ENCODE measurements at regions not wholly inside any gene's neighbourhood (a gene's known extent, or its start where the extent isn't known, plus 50 kb on each side); places are given as distances from the start of the nearest gene placed in this dataset.

DNA sequence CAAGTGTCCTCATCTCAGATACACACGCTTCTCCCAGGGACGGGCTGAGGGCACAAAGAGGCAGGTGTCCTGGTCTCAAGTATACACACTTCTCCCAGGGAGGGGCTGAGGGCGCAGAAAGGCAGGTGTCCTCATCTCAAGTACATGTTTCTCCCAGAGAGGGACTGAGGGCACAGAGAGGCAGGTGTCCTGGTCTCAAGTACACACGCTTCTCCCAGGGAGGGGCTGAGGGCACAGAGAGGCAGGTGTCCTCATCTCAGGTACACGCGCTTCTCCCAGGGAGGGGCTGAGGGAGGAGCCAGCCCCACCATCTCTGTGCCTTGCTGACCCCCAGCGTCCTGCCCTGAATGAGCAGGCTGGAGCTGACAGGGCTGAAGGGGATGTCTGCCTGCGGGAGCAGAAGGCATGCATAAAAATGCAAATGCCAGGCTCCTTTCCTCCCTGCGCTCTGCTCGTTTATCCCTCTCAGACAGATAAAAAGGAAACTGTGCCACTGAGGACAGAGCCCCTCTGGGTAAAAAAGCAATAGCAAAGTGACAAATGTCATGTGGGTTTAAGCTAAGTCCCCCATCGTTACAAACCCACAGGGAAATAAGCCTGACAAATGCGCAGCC is 96.1 kb upstream of the UQCRFS1 start:
- Mint-ChIP-seq H3K4me3 (ENCODE audit: unreplicated experiment) (no peak overlapping the region), H3K27me3 (ENCODE audit: low read depth, unreplicated experiment) (peaks cover 68% of the 10 kb centered on the region), H3K36me3 (ENCODE audit: low read depth, unreplicated experiment) (no peaks in the 10 kb centered on the region), H3K27ac (ENCODE audit: unreplicated experiment) (no peak overlapping the region), H3K4me1 (ENCODE audit: low read depth, unreplicated experiment) (no peaks in the 10 kb centered on the region), H3K9me3 (ENCODE audit: unreplicated experiment) (no peaks in the 10 kb centered on the region)
- no peak overlapping the region for H3K9ac ChIP-seq (ENCODE audit: low read length)
- no peaks in the 10 kb centered on the region for H3K79me2 ChIP-seq (ENCODE audit: insufficient read depth, low read length)
- no peaks in the 10 kb centered on the region for H3K36me3 ChIP-seq (ENCODE audit: insufficient read depth, low read length)
- H3K4me3 ChIP-seq (ENCODE audit: insufficient read depth, low read depth, low read length) = no peak overlapping the region
- H3K4me1 ChIP-seq (ENCODE audit: insufficient read depth, low read length) = no peaks in the 10 kb centered on the region
- DNase-seq (ENCODE audit: low read depth) = no peak
- no peak for FAIRE-seq
- no peak for TF ChIP-seq CTCF (IDR thresholded peaks at IDR 0.05; ENCODE audit: insufficient read depth, low read depth, low read length)
- no peak for TF ChIP-seq EZH2 (IDR thresholded peaks at IDR 0.05; ENCODE audit: insufficient read depth, low read length)
- no peak overlapping the region for H3K27ac ChIP-seq (ENCODE audit: low read depth, low read length)
- no peak overlapping the region for H3K4me2 ChIP-seq (ENCODE audit: low read length)
- H4K20me1 ChIP-seq (ENCODE audit: insufficient read depth, low read length) = no peaks in the 10 kb centered on the region
- no peak overlapping the region for H2AFZ ChIP-seq (ENCODE audit: low read depth, low read length)
- H3K9me3 ChIP-seq (ENCODE audit: insufficient read depth, low read depth, low read length) = peaks cover 3% of the 10 kb centered on the region
- no peaks in the 10 kb centered on the region for H3K27me3 ChIP-seq (ENCODE audit: insufficient read depth, low read length)

GRCh38 chr19:29309637-29310036 is 96.7 kb upstream of the UQCRFS1 start:
- Mint-ChIP-seq H3K27me3 (ENCODE audit: low read depth, unreplicated experiment) (peaks cover 68% of the 10 kb centered on the region), H3K4me3 (ENCODE audit: unreplicated experiment) (no peak overlapping the region)
- no peak for FAIRE-seq

More at GRCh38 chr19:29309637-29310036, 96.7 kb upstream of the UQCRFS1 start:
- H4K20me1 ChIP-seq (ENCODE audit: insufficient read depth, low read length) = no peaks in the 10 kb centered on the region
- H3K4me1 ChIP-seq (ENCODE audit: insufficient read depth, low read length) = no peaks in the 10 kb centered on the region
- H3K9ac ChIP-seq (ENCODE audit: low read length) = no peak overlapping the region
- no peak for DNase-seq (ENCODE audit: low read depth)
- Mint-ChIP-seq H3K4me1 (ENCODE audit: low read depth, unreplicated experiment) (no peaks in the 10 kb centered on the region), H3K9me3 (ENCODE audit: unreplicated experiment) (no peaks in the 10 kb centered on the region), H3K27ac (ENCODE audit: unreplicated experiment) (no peak overlapping the region), H3K36me3 (ENCODE audit: low read depth, unreplicated experiment) (no peaks in the 10 kb centered on the region)
- TF ChIP-seq CTCF (IDR thresholded peaks at IDR 0.05; ENCODE audit: insufficient read depth, low read depth, low read length) (no peak), EZH2 (IDR thresholded peaks at IDR 0.05; ENCODE audit: insufficient read depth, low read length) (no peak)
- no peak overlapping the region for H2AFZ ChIP-seq (ENCODE audit: low read depth, low read length)
- no peaks in the 10 kb centered on the region for H3K36me3 ChIP-seq (ENCODE audit: insufficient read depth, low read length)
- H3K27ac ChIP-seq (ENCODE audit: low read depth, low read length) = no peak overlapping the region
- peaks cover 3% of the 10 kb centered on the region for H3K9me3 ChIP-seq (ENCODE audit: insufficient read depth, low read depth, low read length)
- no peaks in the 10 kb centered on the region for H3K27me3 ChIP-seq (ENCODE audit: insufficient read depth, low read length)
- H3K79me2 ChIP-seq (ENCODE audit: insufficient read depth, low read length) = no peaks in the 10 kb centered on the region
- H3K4me2 ChIP-seq (ENCODE audit: low read length) = no peak overlapping the region
- no peak overlapping the region for H3K4me3 ChIP-seq (ENCODE audit: insufficient read depth, low read depth, low read length)

Data from astrocyte (in vitro differentiated cells and primary cell).